H1 (cell line): ENCODE measurements at regions not wholly inside any gene's neighbourhood (a gene's known extent, or its start where the extent isn't known, plus 50 kb on each side); places are given as distances from the start of the nearest gene placed in this dataset.

ENCODE experiments used
- CTCF ChIA-PET: fragments of 300-600 bp; sonication (Branson Sonifier 250); formaldehyde crosslinking; loops from one replicate; lab custom pipeline; 2021; ENCODE audit not compliant: partially characterized antibody; lab: Charles Lee
- POLR2A ChIA-PET: fragments of 300-600 bp; sonication (Branson Sonifier 250); formaldehyde crosslinking; loops from one replicate; lab custom pipeline; 2021; ENCODE audit warnings: inconsistent platforms; ENCODE audit not compliant: partially characterized antibody; lab: Charles Lee
- DNase-seq, 2 experiments: peaks; one replicate each; pipeline versions ENCODE4 v3.0.0 to v3.0.0-alpha.2; 2010 to 2022; ENCODE audit warnings: low spot score in 2 of 2, low read depth in 1 of 2, mixed read lengths in 1 of 2
- FAIRE-seq: peaks from 2 replicates; lab custom pipeline; 2011; peaks lifted over from hg19 to GRCh38; lab: Jason Lieb, UNC
- H2AFZ ChIP-seq: 2 replicates; pipeline ENCODE4 v1.8.1; 2012; ENCODE audit warnings: low read length, inconsistent platforms
- H2AK5ac ChIP-seq: 2 replicates; pipeline ENCODE4 v1.6.1; 2013; ENCODE audit warnings: low read depth, low read length
- H2BK120ac ChIP-seq: replicated peaks from 2 replicates; pipeline ENCODE3; 2013; ENCODE audit warnings: low read depth, low read length, inconsistent platforms
- H2BK12ac ChIP-seq: 2 replicates; pipeline ENCODE4 v1.6.1; 2013; ENCODE audit warnings: low read depth, low read length
- H2BK15ac ChIP-seq: 2 replicates; pipeline ENCODE4 v1.6.1; 2013; ENCODE audit warnings: low read length
- H2BK20ac ChIP-seq: 2 replicates; pipeline ENCODE4 v1.6.1; 2013; ENCODE audit warnings: low read length
- H2BK5ac ChIP-seq: 2 replicates; pipeline ENCODE4 v1.6.1; 2013; ENCODE audit warnings: low read depth, low read length
- H3K14ac ChIP-seq: 2 replicates; pipeline ENCODE4 v1.6.1; 2013; ENCODE audit warnings: inconsistent platforms; ENCODE audit not compliant: insufficient read length
- H3K18ac ChIP-seq: 2 replicates; pipeline ENCODE4 v1.6.1; 2013; ENCODE audit warnings: low read length; ENCODE audit errors: extremely low read depth
- H3K23ac ChIP-seq: 2 replicates; pipeline ENCODE4 v1.6.1; 2013; ENCODE audit warnings: inconsistent platforms; ENCODE audit not compliant: insufficient read length
- H3K23me2 ChIP-seq: 2 replicates; pipeline ENCODE4 v1.6.1; 2013; ENCODE audit warnings: low read depth, low read length
- H3K27ac ChIP-seq: 2 replicates; pipeline ENCODE4 v1.6.1; 2011; ENCODE audit warnings: low read depth, low read length, inconsistent platforms
- H3K27me3 ChIP-seq, 4 experiments: replicated peaks in 1 of 4; 1 replicate in 1 of 4; 2 replicates in 3 of 4; pipeline versions ENCODE4 v1.6.1 to v1.8.1; 2011 to 2013; ENCODE audit warnings: low read length in 3 of 4, mild to moderate bottlenecking in 3 of 4, inconsistent platforms in 2 of 4, mixed read lengths in 2 of 4, moderate library complexity in 1 of 4; ENCODE audit not compliant: control insufficient read depth in 3 of 4, insufficient read depth in 3 of 4; ENCODE audit errors: extremely low read depth in 1 of 4
- H3K36me3 ChIP-seq, 4 experiments: 2 replicates each; pipeline versions ENCODE4 v1.6.1 to v1.8.1; 2011 to 2013; ENCODE audit warnings: mild to moderate bottlenecking in 4 of 4, low read length in 3 of 4, moderate library complexity in 2 of 4, control low read depth in 1 of 4, inconsistent platforms in 1 of 4; ENCODE audit not compliant: insufficient read depth in 4 of 4, control insufficient read depth in 2 of 4
- H3K4ac ChIP-seq: replicated peaks from 2 replicates; pipeline ENCODE3; 2013; ENCODE audit warnings: low read length, low read depth, mixed read lengths, inconsistent platforms; ENCODE audit not compliant: insufficient read length
- H3K4me1 ChIP-seq, 4 experiments: replicated peaks in 1 of 4; 1 replicate in 1 of 4; 2 replicates in 3 of 4; pipeline versions ENCODE4 v1.6.1 to v1.8.1; 2011 to 2013; ENCODE audit warnings: low read length in 3 of 4, inconsistent platforms in 2 of 4, mixed read lengths in 1 of 4; ENCODE audit not compliant: insufficient read depth in 4 of 4, control insufficient read depth in 3 of 4
- H3K4me2 ChIP-seq, 2 experiments: 2 replicates each; pipeline versions ENCODE4 v1.6.1 to v1.8.1; 2011 to 2013; ENCODE audit warnings: low read depth in 2 of 2, low read length in 2 of 2, control low read depth in 1 of 2, inconsistent platforms in 1 of 2, mild to moderate bottlenecking in 1 of 2; ENCODE audit not compliant: insufficient read depth in 1 of 2
- H3K4me3 ChIP-seq, 4 experiments: fragments of 200-600, 300-600 bp in 1 of 4; sonication (generic), shearing (Covaris generic), sonication (Bioruptor Twin) in 1 of 4; 2 replicates each; pipeline versions ENCODE4 v1.5.1 to v1.8.1; 2011 to 2016; ENCODE audit warnings: low read length in 4 of 4, low read depth in 3 of 4, control low read depth in 2 of 4, inconsistent platforms in 2 of 4, mild to moderate bottlenecking in 2 of 4, mixed read lengths in 1 of 4, moderate library complexity in 1 of 4; ENCODE audit not compliant: insufficient read depth in 2 of 4; ENCODE audit errors: extremely low read depth in 1 of 4
- H3K56ac ChIP-seq: replicated peaks from 2 replicates; pipeline ENCODE3; 2013; ENCODE audit warnings: low read depth, mild to moderate bottlenecking, mixed read lengths, low read length, inconsistent platforms; ENCODE audit not compliant: insufficient read length
- H3K79me1 ChIP-seq: 2 replicates; pipeline ENCODE4 v1.6.1; 2013; ENCODE audit warnings: low read depth, low read length, control low read depth
- H3K79me2 ChIP-seq, 2 experiments: 2 replicates each; pipeline versions ENCODE4 v1.6.1 to v1.8.1; 2012 to 2013; ENCODE audit warnings: low read length in 2 of 2, mild to moderate bottlenecking in 2 of 2, inconsistent platforms in 1 of 2; ENCODE audit not compliant: insufficient read depth in 2 of 2, control insufficient read depth in 1 of 2
- H3K9ac ChIP-seq, 4 experiments: replicated peaks in 1 of 4; 1 replicate in 1 of 4; 2 replicates in 3 of 4; pipeline versions ENCODE4 v1.6.1 to v1.8.1; 2011 to 2013; ENCODE audit warnings: low read depth in 3 of 4, low read length in 3 of 4, control low read depth in 2 of 4, mild to moderate bottlenecking in 2 of 4, moderate library complexity in 2 of 4, inconsistent platforms in 1 of 4; ENCODE audit errors: extremely low read depth in 1 of 4
- H3K9me3 ChIP-seq, 2 experiments: 2 replicates each; pipeline versions ENCODE4 v1.6.1 to v1.8.1; 2012 to 2013; ENCODE audit warnings: mild to moderate bottlenecking in 2 of 2, moderate library complexity in 2 of 2, control low read depth in 1 of 2, inconsistent platforms in 1 of 2, low read depth in 1 of 2, low read length in 1 of 2, mixed read lengths in 1 of 2; ENCODE audit not compliant: insufficient read depth in 2 of 2
- H4K20me1 ChIP-seq, 2 experiments: replicated peaks in 1 of 2; 2 replicates each; pipeline versions ENCODE3 to v1.8.1; 2011 to 2013; ENCODE audit warnings: inconsistent platforms in 2 of 2, low read length in 2 of 2, mild to moderate bottlenecking in 1 of 2; ENCODE audit not compliant: insufficient read depth in 2 of 2, control insufficient read depth in 1 of 2
- H4K5ac ChIP-seq: 2 replicates; pipeline ENCODE4 v1.6.1; 2013; ENCODE audit warnings: low read length, low read depth, mixed read lengths, inconsistent platforms; ENCODE audit not compliant: insufficient read length
- H4K8ac ChIP-seq: 2 replicates; pipeline ENCODE4 v1.8.0; 2013; ENCODE audit warnings: mild to moderate bottlenecking, moderate library complexity, low read length, inconsistent platforms; ENCODE audit not compliant: insufficient read depth; ENCODE audit errors: extremely low read depth
- H4K91ac ChIP-seq: replicated peaks from 2 replicates; pipeline ENCODE3; 2013; ENCODE audit warnings: low read length, mixed read lengths, inconsistent platforms; ENCODE audit not compliant: insufficient read length
- CBX5 ChIP-seq: fragments of 300-800, 300-1000 bp; sonication (generic); IDR thresholded peaks from 2 replicates; pipeline ENCODE4 v1.7.1; 2016; ENCODE audit warnings: antibody characterized with exemption, low read length, low read depth
- JUN ChIP-seq: IDR thresholded peaks from 2 replicates; pipeline ENCODE4 v1.6.1; 2011; ENCODE audit warnings: low read depth, mild to moderate bottlenecking, improper control_type of control experiment, low read length
- JUND ChIP-seq: IDR thresholded peaks from 2 replicates; pipeline ENCODE4 v1.6.1; 2011; ENCODE audit warnings: mild to moderate bottlenecking, improper control_type of control experiment, low read length
- KDM5A ChIP-seq: fragments of 200-600 bp; IDR thresholded peaks from 2 replicates; pipeline ENCODE4 v1.7.1; 2012; ENCODE audit warnings: mild to moderate bottlenecking, low read length, inconsistent platforms, mixed read lengths
- NRF1 ChIP-seq: IDR thresholded peaks from 2 replicates; pipeline ENCODE4 v1.6.1; 2011; ENCODE audit warnings: mild to moderate bottlenecking, low read depth, low read length, improper control_type of control experiment
- POLR2A ChIP-seq, 2 experiments: IDR thresholded peaks; 1 replicate in 1 of 2; 2 replicates in 1 of 2; pipeline ENCODE4 v1.6.1; 2011; ENCODE audit warnings: low read depth in 2 of 2, low read length in 2 of 2, mild to moderate bottlenecking in 2 of 2; ENCODE audit errors: control extremely low read depth in 1 of 2
- RAD21 ChIP-seq, 2 experiments: IDR thresholded peaks in 1 of 2; conservative IDR thresholded peaks in 1 of 2; 2 replicates each; pipeline ENCODE4 v1.6.1; 2011; ENCODE audit warnings: low read depth in 2 of 2, low read length in 2 of 2, improper control_type of control experiment in 1 of 2, inconsistent platforms in 1 of 2, mild to moderate bottlenecking in 1 of 2, moderate library complexity in 1 of 2
- RBBP5 ChIP-seq: IDR thresholded peaks from 2 replicates; pipeline ENCODE4 v1.7.1; 2012; ENCODE audit warnings: low read depth, mild to moderate bottlenecking, inconsistent platforms, low read length, moderate library complexity, borderline replicate concordance
- RXRA ChIP-seq: IDR thresholded peaks from 2 replicates; pipeline ENCODE4 v1.6.1; 2011; ENCODE audit warnings: low read depth, mild to moderate bottlenecking, low read length, moderate library complexity; ENCODE audit not compliant: insufficient read depth
- WGBS, 2 experiments: shearing (Covaris generic) in 1 of 2; methylation state at CpG; one replicate each; pipeline versions ENCODE4 v1.1.6 to v1.1.7; 2013 to 2015; ENCODE audit warnings: low lambda C conversion rate in 2 of 2, mixed read lengths in 2 of 2, inconsistent platforms in 1 of 2, low coverage in 1 of 2, missing lambda C conversion rate in 1 of 2; ENCODE audit not compliant: insufficient replicate concordance in 2 of 2, insufficient coverage in 1 of 2, insufficient read length in 1 of 2; ENCODE audit errors: extremely low coverage in 1 of 2, missing lambda C conversion rate in 1 of 2; 5-methylcytosine and 5-hydroxymethylcytosine counted together
- TF ChIP-seq, protein P1 (sequence below): IDR thresholded peaks from 2 replicates; pipeline ENCODE4 v1.6.1; 2012; ENCODE audit warnings: low read length, inconsistent platforms

DNA sequence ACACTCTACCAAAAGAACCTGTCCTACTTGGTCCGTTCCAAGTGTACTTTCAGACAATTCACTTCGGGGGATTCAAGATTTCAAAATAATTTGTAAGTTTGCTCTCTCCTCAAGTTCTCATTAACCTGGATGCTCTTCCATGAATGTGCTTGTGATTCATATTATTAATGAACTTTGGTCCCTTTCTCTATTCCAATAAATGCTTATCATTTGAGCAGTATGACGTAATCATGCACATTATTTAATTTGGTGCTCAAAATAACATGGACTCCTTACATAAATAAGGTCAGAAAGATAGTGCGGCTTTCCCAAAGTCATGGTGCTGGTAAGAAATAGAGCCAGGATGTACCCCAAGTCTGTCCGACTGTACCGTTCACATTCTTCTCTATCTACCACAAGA, 323.2 kb upstream of the SLCO3A1 start:
- H2BK12ac ChIP-seq, result no peak overlapping the region
- no peak overlapping the region for H2AFZ ChIP-seq
- ChIA-PET POLR2A (no interaction called here), CTCF (interaction anchor here (0.6 to 1.2 kb wide), 2 partner anchors 23 to 196 kb away, joined by 3 to 4 read pairs; no protein-coding TSS in a partner anchor)
- H3K36me3 ChIP-seq, result no peaks in the 10 kb centered on the region
- no peak overlapping the region for H3K4me2 ChIP-seq
- H2BK5ac ChIP-seq, result no peak overlapping the region
- no peak for TF ChIP-seq KDM5A
- no peak for TF ChIP-seq NRF1
- TF ChIP-seq, protein P1, sequence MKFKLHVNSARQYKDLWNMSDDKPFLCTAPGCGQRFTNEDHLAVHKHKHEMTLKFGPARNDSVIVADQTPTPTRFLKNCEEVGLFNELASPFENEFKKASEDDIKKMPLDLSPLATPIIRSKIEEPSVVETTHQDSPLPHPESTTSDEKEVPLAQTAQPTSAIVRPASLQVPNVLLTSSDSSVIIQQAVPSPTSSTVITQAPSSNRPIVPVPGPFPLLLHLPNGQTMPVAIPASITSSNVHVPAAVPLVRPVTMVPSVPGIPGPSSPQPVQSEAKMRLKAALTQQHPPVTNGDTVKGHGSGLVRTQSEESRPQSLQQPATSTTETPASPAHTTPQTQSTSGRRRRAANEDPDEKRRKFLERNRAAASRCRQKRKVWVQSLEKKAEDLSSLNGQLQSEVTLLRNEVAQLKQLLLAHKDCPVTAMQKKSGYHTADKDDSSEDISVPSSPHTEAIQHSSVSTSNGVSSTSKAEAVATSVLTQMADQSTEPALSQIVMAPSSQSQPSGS, result no peak
- TF ChIP-seq RXRA, result no peak
- no peak for TF ChIP-seq JUND
- no peak for TF ChIP-seq JUN
- no peak for TF ChIP-seq POLR2A (IDR thresholded peaks at IDR 0.05; ENCODE audit: control extremely low read depth in 1 of 2, low read depth in 2 of 2, low read length in 2 of 2)
- no peak for TF ChIP-seq RBBP5
- no peak for TF ChIP-seq CBX5
- TF ChIP-seq RAD21 (IDR thresholded peaks at IDR 0.05 in 1 of 2, conservative IDR thresholded peaks at IDR 0.05 in 1 of 2; ENCODE audit: low read depth in 2 of 2, low read length in 2 of 2), result no peak
- H3K79me2 ChIP-seq, result no peaks in the 10 kb centered on the region
- H4K5ac ChIP-seq, result no peak overlapping the region
- no peak overlapping the region for H3K23ac ChIP-seq
- H3K9me3 ChIP-seq, result peaks cover 2 to 5% of the 10 kb centered on the region in 2 experiments; a peak in 3 of 4 replicates
- no peak overlapping the region for H4K8ac ChIP-seq
- no peak overlapping the region for H2BK15ac ChIP-seq
- no peaks in the 10 kb centered on the region for H4K20me1 ChIP-seq
- no peak overlapping the region for H3K18ac ChIP-seq
- H3K56ac ChIP-seq, result no peak overlapping the region
- H3K9ac ChIP-seq, result no peak overlapping the region
- H3K4ac ChIP-seq, result no peak overlapping the region
- H3K23me2 ChIP-seq, result no peaks in the 10 kb centered on the region
- no peak overlapping the region for H3K14ac ChIP-seq
- 92% methylated on average over 6 of the region's 6 CpGs; no CpG with 5 or more reads in 1 of the 2 experiments for WGBS, 2 experiments
- no peak overlapping the region for H2AK5ac ChIP-seq
- peaks cover 0 to 3% (median 0%) of the 10 kb centered on the region in 4 experiments; a peak in 1 of 7 replicates for H3K27me3 ChIP-seq
- H2BK120ac ChIP-seq, result no peak overlapping the region
- no peak overlapping the region for H3K27ac ChIP-seq
- H3K4me3 ChIP-seq, result no peak overlapping the region
- DNase-seq (no peak), FAIRE-seq (no peak)
- no peaks in the 10 kb centered on the region for H3K79me1 ChIP-seq
- H4K91ac ChIP-seq, result no peak overlapping the region
- H3K4me1 ChIP-seq, result no peaks in the 10 kb centered on the region
- H2BK20ac ChIP-seq, result no peak overlapping the region
